Limb (tissue), 2 donors: ENCODE measurements at regions not wholly inside any gene's neighbourhood (a gene's known extent, or its start where the extent isn't known, plus 50 kb on each side); places are given as distances from the start of the nearest gene placed in this dataset.

Experiments used
- DNase-seq, 2 donors: peaks; one replicate each; pipeline ENCODE4 v3.0.0-alpha.2; 2016; ENCODE audit errors: extremely low spot score in 2 of 2

DNA sequence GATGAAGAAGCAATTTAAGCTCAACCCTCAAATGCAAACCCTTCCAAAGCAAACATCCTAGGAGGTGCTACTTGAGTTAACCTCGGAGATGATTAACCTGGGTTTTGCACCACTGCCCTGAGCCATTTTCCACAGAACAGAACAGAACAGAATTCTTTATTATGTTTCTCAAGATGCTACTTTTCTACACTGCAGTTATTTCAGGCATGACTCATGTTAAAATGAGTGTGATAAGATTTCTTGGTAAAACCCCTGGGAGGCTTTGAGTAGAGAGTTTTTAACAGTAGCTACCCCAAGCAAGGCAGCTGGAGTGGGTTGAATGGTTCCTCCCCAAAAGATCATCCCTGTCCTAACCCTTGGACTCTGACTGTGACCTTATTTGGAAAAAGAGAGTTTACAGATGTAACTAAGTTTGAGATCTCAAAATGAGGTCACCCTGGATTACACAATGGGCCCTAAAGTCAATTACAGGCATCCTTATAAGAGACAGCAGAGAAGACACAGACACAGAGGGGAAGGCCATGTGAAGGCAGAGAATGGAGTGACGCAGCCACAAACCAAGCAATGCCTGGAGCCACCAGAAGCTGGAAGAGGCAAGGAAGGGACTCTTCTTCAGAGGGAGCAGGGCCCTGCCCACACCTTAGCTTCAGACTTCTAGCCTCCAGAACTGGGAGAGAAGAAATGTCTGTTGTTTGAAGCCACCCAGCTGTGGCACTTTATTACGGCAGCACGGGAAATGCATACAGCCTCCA is 153.4 kb downstream of the ETS2 start:
- DNase-seq: no peak

DNA sequence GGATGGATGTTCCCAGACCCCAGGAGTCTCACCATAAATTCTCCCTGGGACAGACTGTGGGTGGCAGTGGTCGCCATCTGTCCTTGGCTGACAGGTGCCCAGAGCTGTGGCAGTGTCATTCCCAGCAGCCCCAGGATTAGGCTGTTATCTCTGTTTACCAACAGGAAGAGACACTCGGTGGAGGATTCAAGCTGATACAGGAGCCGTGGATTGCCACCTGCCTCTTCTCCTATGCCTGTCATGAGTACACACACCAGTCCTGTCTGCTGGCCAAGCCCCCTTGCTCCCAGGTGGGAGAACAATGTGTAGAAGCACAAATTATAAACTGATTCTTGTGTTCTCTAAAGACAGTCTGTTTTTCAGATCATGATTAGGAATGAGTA is 152.6 kb downstream of the ETS2 start:
- DNase-seq: no peak

DNA sequence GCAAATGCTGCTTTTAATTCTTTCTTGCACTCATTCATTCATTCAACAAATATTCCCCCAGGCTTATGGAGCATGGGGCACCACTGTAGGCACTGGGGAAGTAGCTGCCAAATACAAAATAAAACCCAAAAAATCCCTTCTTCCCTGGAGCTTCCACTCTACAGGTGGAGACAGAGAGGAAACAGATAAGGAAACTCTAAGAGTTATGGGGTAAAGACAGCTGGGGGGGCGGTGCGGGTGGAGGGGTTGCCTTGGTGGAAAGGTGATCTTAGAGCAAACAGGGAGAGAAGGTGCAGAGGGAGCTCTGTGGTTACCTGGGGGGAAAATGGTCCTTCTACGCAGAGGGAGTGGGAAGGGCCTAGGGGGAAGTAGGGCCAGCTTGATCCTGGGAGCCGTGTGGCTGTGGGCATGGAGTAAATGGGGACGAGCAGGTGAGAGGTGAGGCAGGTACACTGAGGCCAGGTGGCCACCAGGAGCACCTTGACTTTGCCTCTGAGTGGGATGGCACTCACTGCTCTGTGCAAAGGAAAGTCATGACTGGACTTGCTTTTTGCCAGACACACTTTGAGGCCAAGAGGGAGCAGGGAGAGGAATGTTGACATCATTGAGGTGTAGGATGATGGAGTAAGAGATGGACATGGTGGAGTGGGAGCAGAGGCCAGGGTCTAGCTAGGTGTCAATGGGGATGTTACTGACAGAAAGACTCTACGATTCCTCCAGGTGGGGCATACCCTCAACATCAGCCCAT is 152.0 kb downstream of the ETS2 start:
- no peak for DNase-seq

DNA sequence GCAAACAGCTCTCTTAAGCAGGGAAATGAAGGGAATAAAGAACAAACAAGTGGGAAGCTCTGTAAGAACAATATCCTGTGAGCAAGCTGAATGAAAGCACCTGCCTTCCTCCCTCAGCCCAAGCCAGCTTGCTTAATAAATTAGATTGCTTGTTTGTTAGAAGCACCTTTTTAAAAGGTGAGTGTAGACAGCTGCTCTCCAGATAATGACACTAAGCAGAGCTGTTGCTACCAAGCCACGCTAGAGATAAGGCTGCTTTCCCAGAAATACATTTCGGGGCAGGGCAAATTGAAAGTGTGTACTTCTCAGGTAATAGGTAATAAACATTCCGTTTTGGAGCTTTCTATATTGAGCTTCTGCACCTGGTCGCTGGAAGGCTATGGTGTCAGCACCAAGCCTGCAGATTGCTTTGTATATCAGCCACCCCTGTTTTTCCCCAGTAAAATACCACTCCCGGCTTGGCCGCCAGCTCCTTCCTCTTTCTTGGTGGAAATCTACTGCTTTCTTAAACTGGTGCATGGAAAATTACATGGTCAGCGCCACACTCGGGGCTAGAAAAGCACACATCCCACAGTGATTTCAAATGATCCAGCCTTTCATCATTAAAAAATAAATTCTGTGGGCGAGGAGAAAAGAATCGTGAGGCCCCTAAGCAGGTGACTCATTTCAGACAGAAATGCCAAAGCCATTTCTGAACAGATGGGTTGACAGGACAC is 151.3 kb downstream of the ETS2 start:
- no peak for DNase-seq

DNA sequence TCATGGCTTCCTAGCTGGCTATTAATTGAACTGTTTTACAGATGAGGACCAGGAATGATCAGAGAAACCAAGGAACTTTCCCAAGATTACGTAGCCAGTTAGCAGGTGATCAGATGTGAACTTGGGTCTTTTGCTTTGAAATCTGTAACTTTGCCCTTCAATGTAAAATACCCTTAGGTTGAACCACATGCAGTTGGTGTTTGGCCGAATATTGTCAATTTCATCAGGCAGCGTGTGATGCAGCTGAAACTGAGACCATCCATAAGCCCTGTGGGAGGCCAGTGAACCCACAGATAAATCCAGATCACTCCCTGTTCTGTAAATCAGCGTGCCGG is 150.8 kb downstream of the ETS2 start:
- DNase-seq: no peak

DNA sequence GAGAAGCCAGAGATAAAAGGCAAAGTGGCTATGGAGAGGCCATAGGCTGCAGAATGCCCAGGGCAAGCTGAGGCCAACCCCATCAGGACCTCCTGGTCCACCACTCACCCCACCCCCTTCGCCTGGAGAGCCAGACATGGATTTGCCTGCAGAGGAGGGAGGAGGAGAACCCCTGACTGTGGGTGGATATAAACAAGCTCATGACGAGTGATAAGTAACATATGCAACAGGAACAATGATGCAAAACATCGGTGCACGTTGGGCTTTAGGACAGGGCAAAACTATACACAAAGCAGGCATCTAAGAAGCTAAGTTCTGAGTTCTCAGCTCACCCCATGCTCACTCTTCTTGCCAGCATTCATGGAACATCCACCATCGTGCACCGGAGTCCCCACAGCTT is 150.3 kb downstream of the ETS2 start:
- DNase-seq: no peak

DNA sequence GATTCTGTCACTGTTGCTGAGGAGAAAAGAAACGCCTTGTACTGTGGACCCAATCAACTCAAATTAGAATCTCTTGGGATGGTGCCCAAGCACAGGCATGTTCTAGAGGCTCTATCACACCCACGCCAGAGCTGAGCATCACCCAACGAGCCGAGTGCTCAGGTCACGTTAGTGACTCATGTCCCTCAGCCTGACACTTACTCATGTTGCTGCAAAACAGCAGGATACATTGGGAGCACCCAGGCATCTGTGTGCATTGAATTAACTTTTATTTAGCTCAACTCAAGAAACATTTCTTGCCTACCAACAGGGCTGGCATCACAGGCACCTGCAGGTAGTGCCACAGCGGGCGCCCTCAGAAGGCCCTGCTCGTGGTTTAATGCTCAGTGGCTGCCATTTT is 149.8 kb downstream of the ETS2 start:
- no peak for DNase-seq

DNA sequence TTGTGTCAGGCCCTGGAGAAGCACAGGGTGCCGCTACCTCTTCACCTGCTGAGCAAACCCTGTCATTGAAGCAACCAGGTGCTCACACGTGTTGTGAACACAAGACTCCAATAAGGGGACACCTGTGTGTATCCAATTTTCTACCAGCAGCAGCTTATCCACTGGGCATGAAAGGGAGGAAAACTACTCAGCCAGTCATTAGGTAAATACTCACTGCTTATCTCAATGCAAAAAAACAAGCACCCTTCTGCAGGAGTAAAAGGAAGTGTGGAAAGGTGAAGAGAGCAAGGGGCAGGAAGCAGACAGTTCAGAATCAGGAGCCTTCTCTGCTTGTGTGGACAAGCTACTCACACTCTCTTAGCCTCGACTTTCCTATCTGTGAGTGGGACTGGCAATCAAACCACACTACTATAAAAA is 148.9 kb downstream of the ETS2 start:
- DNase-seq: no peak

DNA sequence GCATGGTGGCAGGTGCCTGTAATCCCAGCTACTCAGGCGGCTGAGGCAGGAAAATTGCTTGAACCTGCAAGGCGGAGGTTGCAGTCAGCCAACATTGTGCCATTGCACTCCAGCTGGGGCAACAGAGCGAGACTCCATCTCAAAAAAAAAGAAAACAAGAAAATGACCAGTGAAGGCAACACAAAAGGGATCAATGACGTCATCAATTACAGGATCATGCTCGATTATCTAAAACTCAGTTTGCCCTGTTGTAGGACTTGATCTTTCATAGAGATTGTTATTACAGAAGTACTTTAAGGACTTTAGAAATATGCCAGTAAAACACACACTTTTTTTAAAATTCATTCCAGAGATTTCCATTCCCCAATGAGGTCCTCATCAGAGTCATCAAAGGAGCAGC is 147.8 kb downstream of the ETS2 start:
- no peak for DNase-seq

DNA sequence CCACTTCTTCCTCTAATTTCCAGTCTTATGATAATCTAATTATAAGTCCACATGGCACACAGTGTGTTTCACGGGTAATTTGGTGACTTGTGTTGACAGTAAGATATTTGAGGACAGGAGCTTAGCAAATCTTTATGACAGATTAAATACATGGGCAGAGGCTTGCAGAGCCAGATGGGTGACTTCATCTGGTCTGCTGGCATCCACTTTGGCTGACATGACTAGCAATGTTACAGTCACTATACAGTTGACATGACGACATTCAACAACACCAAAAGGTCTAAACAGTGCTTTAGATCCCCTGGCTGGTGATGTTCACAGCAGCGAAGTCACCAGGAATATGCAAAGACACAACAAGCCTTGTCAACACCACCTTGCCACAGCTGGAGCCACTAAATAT is 147.2 kb downstream of the ETS2 start:
- no peak for DNase-seq

DNA sequence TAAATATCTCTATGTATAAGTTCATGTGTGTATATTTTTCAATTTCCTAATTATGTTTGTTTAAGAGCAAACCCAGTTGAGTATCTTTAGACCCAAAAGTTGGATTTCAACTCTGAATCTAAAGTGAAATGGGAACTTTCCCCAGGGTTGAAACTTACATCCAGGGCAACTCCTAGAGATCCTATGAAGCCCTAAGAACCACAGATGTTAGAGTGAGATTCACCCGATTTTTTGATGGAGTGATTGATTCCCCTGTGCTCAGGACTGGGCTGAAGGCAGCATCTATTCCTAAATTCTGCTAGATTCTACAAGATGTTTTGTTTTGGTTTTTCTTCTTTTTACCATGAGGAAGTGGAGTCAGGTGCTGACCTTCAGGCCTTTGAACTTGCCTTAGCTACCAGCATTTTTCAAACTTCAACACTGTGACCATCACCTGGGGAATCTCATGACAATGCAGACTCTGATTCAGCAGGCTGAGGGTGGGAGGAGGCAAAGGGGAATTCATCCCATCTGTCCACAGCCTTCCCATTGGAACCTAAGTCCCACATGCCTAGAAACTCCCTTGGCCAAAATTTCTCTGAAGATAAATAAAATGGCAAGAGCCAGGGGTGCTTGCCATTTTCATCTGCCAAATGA is 145.5 kb downstream of the ETS2 start:
- DNase-seq: no peak

DNA sequence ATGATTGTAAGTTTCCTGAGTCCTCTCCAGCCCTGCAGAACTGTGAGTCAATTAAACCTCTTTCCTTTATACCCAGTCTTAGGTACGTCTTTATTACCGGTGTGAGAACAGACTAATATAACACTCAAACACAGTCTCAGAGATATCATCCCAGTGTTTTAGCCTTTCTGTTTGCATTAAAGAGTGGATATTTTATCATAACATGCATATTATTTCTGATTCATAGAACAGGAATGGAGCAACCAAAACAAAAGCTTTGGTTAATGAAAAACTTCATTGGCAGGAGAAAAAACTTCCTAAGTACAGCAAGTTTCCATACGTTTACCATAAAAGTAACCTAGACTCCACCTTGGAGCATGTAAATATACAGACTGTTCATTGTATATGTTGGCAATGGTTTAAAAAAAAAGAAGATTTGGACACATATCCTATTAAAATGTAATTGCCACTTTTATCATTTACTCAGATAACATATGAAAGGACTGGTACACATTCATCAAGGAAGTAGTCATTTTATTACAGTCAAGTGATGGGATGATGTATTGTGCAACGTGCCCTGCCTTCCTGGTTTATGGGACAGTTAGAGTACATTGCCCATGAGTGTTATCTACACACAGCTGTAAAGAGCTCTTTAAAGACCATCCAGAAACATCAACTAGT is 144.8 kb downstream of the ETS2 start:
- DNase-seq: no peak

DNA sequence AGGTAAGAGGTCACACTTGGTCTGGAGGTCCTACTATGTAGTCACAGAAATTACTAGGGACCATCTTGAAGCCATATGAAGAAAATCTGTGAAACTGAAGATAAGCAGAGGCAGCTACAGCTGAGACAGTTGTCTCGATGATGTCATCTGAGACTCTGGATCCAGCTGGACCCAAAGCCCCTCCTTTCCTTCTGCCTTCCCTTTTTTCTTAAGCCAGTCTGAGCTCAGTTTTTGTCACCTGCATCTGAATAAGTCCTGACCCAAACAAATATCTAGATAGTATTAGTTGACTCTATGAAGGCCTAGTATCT is 143.3 kb downstream of the ETS2 start:
- DNase-seq: no peak

DNA sequence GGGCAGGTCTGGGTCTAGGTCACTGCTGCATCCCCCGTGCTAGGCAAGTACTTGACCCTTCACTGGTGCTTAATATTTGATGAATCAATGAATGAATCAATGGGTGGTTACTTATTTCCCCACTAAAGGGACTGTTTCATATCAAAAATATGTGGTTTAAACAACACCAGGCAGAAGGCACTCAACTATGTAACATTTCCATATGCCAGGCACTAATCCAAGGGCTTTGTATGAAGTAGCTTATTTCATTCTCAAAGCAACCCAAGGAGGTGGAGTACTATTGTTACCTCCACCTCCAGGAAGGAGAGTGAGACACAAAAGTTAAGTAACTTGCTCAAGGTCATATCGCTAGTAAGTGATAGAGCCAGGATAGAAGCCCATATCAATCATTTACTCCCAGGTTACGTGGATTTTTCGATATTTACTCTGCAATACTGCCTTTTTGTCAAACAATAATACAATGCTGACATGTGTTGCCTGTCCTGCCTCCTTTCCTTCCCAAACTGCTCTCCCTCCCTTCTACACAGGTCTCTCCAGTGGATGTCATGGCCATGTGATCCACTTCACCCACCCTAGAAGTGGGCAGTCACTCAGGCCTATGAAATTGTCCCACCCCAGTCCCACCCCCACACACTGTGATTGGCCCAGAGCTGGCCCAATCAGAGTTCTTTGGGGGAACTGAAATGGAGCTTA is 142.8 kb downstream of the ETS2 start:
- no peak for DNase-seq

DNA sequence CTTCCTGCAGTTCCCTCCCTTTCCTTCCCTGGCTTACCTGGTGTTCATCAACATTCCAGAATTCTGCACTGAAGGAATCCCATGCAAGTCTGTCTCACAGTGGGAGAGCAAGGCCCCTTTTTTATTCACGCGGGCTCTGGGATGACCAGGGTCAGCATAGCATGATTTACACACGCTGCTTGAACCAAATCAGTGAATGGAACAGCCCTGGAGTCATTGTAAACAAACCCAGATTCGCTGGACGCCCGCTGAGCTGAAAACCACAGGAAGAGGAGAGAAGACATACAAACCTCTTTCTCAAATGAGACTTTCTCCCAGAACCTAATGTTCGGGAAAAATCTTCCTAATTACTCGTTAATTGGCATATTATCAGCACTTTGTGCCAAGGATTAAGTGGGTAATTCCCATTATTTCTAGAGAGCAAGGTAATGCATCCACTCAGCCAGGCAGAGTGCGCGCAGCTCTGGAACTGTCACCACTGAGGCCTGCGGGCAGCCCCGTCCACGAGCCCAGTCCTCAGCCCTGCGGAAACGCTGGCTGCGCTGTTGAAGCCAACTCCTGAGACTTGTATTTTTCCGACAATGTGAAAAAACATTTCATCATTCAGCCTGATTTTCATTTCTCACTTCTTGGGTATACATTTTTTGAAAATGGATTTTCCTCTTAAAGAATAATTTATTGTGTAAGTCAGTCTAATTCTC is 140.0 kb downstream of the ETS2 start:
- DNase-seq: no peak

DNA sequence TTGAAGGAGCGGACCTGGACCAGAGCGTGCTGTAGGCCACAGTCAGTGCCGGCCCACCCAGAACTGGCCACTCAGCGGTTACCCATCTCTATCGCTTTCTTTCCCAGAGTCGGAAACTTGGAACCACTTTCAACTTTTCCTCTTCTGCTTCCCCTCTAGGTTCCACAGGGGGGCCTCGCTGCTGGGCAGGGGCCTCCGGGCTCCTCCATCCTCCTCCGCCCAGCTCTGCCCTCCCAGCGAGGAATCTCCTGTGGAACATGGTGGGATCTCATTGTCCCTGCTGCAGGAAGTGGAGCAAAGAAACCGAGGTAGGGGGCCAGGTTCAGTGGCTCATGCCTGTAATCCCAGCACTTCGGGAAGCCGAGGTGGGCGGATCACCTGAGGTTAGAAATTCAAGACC is 139.2 kb downstream of the ETS2 start:
- DNase-seq: no peak

DNA sequence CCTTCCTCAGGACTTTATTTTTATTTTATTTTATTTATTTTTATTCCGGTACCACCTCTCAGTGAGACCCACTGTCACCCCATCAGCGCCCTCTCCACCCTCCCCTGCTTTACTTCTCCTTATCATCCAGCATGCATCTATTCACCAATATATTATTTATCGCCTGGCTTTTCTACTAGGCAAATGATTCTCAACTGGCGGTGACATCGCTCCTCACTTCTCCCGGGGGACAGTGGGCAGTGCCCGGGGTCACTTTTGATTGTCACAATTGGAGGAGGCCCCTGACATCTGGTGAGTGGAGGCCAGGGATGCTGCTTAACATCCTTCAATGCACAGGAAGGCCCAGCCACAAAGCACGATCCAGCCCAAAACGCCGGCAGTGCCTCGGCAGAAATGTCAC is 138.7 kb downstream of the ETS2 start:
- no peak for DNase-seq

DNA sequence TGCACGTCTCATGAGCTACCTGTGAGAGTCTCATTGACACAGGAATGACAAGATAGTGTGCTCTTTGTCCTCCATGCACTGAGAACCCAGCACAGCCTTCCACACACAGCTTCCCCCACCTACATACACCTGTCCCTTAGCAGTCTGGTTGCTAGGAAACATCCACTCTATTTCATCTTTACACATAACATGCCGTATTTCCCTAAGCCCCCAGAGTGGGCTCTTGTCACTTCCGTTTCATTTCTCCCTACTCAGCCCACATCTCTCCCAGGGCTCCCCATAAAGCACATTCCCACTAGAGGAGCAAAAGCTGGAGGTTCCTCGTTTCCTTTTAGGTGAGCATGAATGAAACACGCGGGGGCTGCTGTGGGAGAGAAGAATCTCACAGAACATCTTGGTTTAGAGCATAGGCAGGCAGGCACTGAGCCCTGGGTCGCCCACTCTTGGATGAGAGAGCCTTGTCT is 137.1 kb downstream of the ETS2 start:
- no peak for DNase-seq

DNA sequence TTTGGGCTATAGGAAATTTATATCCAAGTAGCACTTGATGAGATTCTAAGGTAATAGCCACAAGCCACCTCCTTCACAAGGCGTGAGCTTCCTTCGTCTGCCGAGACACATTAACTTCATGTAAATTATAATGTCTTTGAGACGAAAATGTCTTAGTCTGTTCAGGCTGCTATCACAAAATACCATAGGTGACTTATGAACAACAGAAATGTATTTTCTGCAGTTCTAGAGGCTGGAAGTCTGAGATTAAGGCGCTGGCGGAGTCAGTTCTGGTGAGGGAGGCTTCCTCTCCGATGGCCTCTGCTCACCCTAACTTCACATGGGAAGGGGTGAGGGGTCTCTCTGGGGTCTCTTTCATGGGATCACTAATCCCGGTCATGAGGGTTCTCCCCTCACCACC is 133.0 kb downstream of the ETS2 start:
- DNase-seq: no peak

DNA sequence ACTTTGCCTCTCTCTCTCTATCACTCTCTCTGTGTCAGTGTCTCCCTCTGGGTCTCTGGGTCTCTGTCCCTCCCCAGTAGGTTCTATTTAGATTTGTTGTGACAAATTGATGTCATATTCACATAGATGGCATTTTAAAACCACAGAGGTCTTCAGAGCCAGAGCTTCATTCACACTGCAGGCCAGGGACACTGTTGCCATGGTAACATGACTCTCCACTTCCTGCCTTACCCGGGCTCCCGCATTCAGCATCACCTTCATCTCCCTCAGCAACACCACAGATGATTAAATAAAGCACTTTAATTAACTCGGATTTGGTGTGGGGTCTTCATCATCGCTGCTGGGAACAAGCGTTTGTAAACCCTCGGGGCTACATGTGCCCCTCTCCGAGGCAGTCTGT is 132.6 kb downstream of the ETS2 start:
- DNase-seq: no peak

DNA sequence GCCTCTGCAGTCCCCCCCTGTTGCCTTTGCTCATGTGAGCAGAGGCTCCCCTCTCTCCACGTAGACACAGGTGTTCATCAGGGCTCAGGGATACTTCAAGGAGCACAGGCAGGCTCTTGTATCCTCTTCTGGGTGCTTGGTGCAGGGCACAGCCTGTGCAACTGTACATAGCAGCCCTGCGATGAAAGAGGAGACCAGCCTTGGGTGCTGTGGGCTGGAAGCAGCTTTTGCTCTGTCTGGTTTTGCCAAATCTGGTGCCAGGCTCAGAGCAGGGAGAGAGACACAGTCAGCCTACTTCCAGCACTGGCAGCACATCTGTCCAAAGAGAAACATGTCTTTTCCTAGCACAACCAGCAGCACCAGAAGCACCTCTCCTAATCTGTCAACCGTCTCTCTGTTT is 132.1 kb downstream of the ETS2 start:
- no peak for DNase-seq
